GM21381 (cell line): ENCODE measurements at regions not wholly inside any gene's neighbourhood (a gene's known extent, or its start where the extent isn't known, plus 50 kb on each side); places are given as distances from the start of the nearest gene placed in this dataset.
A peak's percentile ranks its signal among the peaks of the same experiment; 100 is the strongest.

Source experiments
- ATAC-seq: cut with Tn5 transposase; IDR thresholded peaks from one replicate; pipeline ENCODE4 v1.9.1; 2021; ENCODE audit warnings: mild to moderate bottlenecking, moderate library complexity; ENCODE audit not compliant: unreplicated experiment

GRCh38 chr20:9981829-9982228 lies 53.0 kb upstream of the ANKEF1 start:
- no peak for ATAC-seq

DNA sequence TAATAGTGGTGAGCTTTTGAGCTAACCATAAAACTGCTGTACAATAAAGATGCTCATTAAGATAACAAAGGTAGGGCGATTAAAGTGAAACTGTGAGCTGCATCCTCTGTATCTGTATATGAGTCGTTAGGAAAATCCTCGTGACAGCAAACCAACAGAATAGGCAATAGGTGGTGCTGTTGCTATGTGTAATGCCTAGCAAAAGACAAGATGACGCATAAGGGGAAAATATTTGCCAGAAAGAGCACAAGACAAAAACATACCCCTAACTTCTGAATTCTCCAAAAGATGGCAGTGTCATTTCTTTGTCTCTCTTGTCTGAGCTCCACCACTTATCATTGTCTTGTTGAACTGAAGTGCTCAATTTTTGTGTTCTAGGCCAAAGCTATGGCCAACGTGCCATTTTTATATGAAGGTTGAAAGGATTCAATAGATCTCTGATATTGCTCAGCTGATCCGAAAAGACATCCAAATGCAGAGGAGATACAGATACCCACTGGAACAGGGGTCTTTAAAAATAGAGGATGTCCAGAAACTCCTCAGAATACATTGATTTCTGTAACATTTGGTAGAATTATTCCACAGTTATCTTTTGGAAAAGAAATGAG lies 56.3 kb upstream of the ANKEF1 start:
- ATAC-seq = peak; percentile 97

GRCh38 chr20:9977629-9978028 lies 57.2 kb upstream of the ANKEF1 start:
- ATAC-seq = no peak

DNA sequence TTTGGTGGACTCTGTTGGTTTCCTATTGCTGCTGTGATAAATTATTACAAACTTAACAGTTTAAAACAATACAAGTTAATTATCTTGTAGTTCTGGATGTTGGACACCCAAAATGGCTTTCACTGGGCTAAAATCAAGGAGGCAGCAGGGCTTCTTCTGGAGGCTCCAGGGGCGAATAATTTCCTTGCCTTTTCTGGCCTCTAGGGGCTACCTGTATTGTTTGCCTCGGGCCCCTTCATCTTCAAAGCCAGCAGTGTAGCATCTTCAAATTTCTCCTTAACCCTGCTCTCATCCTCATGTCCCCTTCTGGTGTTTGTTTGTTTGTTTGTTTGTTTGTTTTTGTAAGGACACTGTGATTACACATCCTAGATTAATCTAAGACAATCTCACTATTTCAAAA lies 60.5 kb upstream of the ANKEF1 start:
- no peak for ATAC-seq

GRCh38 chr20:9971746-9972145 lies 63.0 kb upstream of the ANKEF1 start:
- ATAC-seq = no peak

DNA sequence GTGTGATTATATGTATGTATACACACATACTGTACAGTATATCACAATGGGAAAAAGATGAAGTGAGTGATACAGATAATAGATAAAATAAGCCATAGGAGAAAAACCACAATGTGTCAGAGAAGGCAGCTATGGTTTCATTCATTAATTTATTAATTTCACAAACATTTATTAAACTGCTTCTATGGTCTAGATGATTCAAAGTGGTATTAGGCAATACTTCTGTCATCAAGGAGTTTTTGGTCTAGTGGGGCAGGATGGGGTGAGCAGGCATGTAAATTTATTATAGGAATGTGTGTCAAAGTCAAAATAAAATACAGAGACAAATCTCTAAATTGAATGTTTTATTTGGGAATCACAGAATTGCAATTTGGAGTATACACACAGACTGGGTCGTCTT lies 65.2 kb upstream of the ANKEF1 start:
- no peak for ATAC-seq

DNA sequence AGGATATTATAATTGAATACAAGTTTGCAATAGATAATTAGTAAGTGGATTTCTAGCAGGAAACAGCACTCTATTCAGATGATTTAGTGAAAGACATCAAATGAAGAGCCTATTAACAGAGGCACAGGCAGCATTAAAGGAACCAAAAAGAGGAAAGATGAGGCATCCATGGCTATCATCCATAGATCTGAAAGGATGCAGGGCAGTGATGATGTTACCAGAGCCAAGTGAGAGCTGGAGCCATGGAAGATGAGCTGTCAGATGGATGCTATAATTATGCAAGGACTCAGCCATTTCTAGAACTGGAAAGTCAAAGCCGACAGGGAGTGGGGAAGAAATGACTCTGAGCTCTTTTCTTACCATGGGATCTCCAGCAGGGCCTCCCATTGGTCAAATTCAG lies 66.8 kb upstream of the ANKEF1 start:
- no peak for ATAC-seq

DNA sequence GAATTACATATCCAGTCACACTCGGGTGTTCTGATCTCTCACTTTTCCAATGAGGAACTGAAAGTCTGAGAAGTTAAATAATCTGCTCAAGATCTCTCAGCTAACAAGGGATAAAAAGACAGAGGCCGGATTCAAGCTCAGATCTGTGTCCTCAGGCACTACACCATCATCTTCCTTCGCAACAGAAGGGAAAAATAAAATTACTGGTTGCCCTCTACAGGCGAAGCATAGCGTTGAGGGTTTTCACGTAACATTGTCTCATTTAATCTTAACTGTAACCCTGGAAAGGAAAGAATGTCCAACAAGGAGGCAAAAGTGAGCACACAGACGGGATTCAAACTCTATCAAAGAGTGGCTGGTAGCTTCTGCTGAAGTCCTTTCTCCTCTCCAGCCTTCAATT lies 67.8 kb upstream of the ANKEF1 start:
- no peak for ATAC-seq

DNA sequence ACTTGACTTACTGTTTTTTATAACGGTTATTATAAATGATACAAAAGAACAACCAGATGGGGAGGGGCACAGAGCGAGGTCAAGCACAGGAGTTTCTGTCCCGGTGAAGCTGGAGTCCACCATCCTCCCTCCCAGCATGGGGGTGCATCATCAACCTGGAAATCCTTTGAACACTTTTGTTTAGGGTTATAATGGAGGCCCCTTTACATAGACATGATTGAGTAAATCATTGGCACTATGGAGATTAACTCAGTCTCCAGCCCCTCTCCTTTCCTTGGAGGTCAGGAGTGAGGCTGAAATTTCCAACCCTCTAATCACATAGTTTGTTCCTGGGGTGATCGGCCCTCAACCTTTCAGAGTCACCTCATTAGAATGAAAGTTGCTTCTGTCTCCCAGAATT lies 71.8 kb upstream of the ANKEF1 start:
- ATAC-seq = no peak

GRCh38 chr20:9958693-9959092 lies 76.1 kb upstream of the ANKEF1 start:
- no peak for ATAC-seq

DNA sequence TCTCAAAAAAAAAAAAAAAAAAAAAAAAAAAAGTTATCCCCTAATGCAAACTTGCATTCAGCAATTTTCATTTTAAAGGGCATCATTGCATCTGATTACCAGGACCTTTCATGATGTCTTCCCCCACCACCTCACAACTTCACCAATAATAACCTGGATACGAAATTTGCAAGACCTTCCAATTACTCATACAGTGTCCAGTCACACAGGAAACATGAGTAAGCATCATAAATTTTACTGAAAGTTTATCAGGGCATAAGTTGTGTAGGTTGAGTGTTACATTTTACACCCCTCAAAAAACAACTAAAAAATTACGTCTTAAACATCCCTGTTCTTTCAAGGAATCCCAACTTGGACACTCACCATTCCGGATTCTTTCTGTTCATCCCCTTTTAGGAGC lies 79.1 kb upstream of the ANKEF1 start:
- ATAC-seq = no peak

GRCh38 chr20:9949563-9949962 lies 85.2 kb upstream of the ANKEF1 start:
- no peak for ATAC-seq

DNA sequence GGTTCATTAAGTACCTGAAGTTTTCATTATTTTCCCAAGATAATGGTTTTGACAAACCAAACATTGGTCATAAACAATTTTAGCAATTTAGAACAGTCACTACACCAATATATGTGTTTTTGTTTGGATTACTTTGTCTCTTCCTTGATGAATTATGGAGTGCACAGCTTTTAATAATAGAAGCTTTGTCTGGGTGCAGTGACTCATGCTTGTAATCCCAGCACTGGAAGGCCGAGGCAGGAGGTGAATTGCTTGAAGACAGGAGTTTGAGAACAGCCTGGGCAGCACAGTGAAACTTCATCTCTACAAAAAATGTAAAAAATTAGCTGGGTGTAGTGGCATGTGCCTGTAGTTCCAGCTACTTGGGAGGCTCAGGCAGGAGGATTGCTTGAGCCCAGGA lies 89.4 kb upstream of the ANKEF1 start:
- no peak for ATAC-seq

GRCh38 chr20:9942736-9943135 lies 92.1 kb upstream of the ANKEF1 start:
- ATAC-seq = no peak

DNA sequence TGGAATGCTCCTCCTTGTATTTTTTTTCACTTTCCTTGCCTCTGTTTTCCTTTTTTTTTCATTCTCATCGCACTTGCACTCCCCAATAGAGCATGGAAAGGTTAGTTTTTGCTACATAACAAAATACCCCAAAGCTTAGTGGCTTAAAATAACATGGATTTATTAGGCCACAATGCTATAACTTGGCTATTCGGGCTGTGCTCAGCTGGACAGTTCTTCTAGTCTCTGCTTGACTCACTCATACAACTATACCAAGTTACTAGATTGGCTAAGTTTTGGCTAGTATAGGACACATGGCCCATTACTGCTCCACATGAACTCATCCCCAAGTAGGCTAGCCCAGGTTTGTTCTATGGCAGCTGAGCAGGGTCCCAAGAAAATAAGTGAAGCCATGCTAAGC lies 94.5 kb upstream of the ANKEF1 start:
- ATAC-seq = no peak

DNA sequence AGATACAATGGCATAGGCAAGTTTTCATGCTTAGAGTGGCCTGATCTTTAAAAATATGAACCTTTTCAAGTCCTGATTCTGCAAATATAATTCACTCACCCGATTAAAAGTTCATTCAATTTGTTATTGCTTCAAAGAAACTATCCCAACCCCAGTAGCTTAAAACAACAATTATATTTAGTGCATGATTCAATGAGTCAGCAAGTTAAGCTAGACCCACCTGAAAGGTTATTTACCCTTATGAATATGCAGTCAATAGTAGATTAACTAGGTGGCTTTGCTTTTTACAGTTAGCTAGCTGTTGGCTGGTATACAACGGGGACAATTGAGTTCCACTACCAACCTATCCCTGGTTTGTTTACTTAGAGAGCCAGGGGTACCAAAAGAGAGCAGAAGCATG lies 95.6 kb upstream of the ANKEF1 start:
- no peak for ATAC-seq

DNA sequence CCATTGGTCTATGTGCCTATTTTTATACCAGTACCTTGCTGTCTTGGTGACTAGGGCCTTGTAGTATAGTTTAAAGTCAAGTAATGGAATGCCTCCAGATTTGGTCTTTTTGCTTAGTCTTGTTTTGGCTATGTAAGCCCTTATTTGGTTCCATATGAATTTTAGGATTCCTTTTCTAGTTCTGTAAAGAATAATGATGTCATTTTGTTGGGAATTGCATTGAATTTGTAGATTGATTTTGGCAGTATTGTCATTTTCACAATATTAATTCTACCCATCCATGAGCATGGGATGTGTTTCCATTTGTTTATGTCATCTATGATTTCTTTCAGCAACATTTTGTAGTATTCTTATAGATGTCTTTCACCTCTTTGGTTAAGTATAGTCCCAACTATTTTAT lies 96.4 kb upstream of the PAK5 start:
- no peak for ATAC-seq

GRCh38 chr20:9930142-9930541 lies 91.3 kb upstream of the PAK5 start:
- ATAC-seq = no peak

DNA sequence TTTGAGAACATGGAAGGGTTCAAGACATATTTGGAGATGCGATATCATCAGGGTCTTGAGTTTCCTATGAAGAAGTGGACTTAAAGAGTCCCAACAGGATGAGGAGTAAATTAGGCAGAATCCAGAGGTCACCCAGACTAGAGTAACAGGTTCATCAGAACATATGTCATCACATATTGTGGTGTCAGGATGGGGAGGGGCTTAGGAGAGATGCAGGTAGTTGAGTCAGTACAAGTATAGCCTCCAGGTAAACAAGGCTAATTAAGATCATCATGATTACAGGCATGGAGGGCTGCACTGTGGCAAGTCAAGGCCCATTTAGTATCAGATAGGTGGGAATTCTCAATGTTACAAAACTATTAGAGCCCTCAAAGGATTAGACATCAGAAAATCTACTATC lies 90.1 kb upstream of the PAK5 start:
- ATAC-seq = no peak

DNA sequence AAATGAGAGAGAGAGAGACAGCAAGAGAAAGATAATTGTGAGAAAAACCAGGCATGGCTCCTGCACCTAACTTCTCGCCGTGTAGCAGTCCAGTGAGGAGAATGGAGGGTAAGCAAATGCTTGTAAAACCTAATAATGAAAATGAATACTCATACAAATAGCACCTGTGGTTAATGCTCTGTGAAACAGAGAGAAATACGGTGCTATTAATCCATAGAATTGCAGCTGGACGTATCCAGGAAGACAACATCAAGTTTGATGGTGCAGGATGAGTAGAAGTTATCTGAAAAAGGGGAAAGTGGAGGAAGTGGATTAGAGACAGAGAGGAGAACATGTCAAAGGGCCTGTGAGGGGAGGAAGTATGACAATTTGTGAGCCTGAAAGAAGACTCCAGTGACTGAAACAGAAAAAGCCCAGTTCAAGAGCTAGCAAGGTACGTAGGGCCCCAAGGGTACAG lies 89.4 kb upstream of the PAK5 start:
- ATAC-seq = peak; percentile 76

GRCh38 chr20:9927224-9927623 lies 88.3 kb upstream of the PAK5 start:
- no peak for ATAC-seq

DNA sequence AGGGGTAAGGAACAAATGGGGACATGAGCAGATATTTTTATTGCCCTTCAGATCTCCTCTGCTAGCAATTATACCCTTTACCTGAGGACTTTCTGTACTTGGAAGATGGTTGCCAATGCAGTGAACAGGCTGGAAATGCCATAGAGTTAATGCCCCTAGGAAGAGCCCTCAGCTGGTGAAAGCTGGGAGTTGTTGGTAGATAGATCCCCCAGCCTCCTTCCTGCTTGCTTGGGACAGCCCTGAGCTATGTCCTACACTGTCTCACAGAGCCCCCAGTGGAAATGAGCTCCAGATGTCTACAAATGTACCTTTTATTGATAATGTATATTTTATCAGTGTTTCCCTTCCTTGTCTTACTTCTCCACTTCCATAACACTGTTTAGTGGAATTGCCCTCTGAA lies 87.6 kb upstream of the PAK5 start:
- ATAC-seq = no peak

GRCh38 chr20:9926007-9926406 lies 87.1 kb upstream of the PAK5 start:
- ATAC-seq = no peak

- ATAC-seq = no peak
Observed at GRCh38 chr20:9923648-9924047, 84.8 kb upstream of the PAK5 start.
